HG03066 (cell line): ENCODE measurements at regions not wholly inside any gene's neighbourhood (a gene's known extent, or its start where the extent isn't known, plus 50 kb on each side); places are given as distances from the start of the nearest gene placed in this dataset.

Source experiments
- ATAC-seq: cut with Tn5 transposase; IDR thresholded peaks from one replicate; pipeline ENCODE4 v1.9.1; 2021; ENCODE audit warnings: low read depth; ENCODE audit not compliant: unreplicated experiment

DNA sequence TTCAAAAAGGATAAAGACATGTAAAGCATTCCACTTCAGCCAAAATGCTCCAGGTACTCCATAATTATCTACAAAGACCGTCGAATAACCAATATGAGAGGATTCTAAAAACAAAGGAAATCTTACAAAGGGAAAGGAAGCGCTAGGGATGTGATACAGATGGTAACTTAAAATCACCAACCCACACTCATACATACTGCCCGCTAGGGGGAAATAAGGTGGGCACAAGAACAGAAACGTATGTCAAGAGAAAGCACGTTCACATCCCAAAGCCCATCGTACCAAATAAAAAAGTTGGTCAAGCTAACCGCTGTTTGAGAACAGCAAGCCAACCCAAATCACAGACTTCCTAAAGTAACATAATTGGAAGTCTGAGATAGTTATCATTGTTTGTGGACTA lies 429.4 kb downstream of the SHQ1 start:
- ATAC-seq, result no peak

GRCh38 chr3:72418244-72418643 lies 430.0 kb downstream of the SHQ1 start:
- no peak for ATAC-seq

- no peak for ATAC-seq
Observed at GRCh38 chr3:72414481-72415016, 433.7 kb downstream of the SHQ1 start.

DNA sequence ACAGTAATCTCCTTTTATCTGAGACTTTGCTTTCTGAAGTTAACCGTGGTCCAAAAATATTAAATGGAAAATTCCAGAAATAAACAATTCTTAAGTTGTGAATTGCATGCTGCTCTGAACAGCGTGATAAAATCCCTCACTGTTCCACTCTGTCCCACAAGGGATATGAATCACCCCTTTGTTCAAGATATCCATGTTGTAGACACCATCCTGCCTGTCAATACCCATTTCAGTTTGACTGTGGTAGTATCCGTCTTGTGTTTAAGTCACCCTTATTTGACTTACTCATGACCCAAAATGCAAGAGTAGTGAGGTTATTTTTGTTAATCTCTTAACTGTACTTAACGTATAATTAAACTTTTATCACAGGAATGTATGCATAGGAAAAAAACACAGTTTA lies 435.0 kb downstream of the SHQ1 start:
- no peak for ATAC-seq

GRCh38 chr3:72412340-72412956 lies 435.8 kb downstream of the SHQ1 start:
- no peak for ATAC-seq

DNA sequence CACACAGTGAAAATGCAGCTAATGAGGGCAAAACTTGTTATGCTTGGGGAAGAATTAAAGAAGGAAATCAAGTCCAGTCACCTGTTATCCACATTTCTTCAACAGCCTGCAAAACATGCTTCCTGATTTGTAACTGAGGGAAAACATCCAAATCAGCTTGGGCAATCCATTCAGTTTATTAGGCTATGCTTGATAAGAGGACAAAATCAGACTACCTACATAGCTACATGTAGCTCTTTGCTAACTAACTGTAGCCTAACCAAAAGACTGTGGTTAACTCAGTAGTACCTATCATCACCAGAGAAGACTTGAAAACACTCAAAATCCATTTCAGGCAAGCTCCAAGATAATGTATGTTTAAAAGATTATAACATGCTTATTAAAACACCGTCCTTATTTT lies 436.4 kb downstream of the SHQ1 start:
- no peak for ATAC-seq

GRCh38 chr3:72411126-72411525 lies 437.1 kb downstream of the SHQ1 start:
- ATAC-seq, result no peak

GRCh38 chr3:72408983-72409779 lies 439.1 kb downstream of the SHQ1 start:
- ATAC-seq, result no peak

GRCh38 chr3:72407766-72408165 lies 440.5 kb downstream of the SHQ1 start:
- ATAC-seq, result no peak

- no peak for ATAC-seq
Observed at GRCh38 chr3:72405943-72406566, 442.2 kb downstream of the SHQ1 start.

- no peak for ATAC-seq
Observed at GRCh38 chr3:72401005-72401545, 447.2 kb downstream of the SHQ1 start.

DNA sequence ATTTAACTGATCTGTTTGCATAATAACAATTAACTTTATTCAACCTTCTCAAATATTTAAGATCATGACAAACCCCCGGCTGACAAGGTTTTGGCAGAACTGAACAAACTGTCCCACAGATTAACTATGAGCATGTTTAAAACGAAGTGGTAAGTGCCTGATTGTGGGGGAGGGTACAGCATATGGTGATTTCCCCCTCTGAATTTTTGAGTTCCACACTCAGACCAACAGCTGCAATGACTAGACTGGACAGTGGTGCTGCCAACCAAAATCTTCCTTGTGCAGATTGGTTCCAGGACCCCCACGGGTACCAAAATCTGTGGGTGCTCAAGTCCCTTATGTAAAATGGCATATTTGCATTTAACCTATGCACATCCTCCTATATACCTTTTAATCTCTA lies 449.5 kb downstream of the SHQ1 start:
- no peak for ATAC-seq

DNA sequence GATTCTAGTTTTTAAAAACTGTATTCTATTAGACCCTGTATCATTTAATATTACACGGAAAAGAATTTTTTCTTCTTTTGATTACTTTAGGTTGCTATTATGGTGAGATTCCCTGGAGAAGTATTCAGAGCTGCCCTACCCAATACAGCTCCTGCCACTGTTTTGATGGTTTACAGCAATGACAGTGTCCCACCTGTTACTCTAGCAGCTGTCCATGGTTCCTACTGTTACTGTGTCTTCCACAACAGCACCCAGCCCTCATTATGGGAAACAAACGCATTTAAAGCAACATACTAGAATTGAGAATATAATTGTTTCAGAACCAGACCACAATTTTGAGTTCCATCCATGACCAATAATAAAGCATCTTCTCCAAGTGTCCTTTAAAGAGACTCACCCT lies 450.7 kb downstream of the SHQ1 start:
- ATAC-seq, result no peak

DNA sequence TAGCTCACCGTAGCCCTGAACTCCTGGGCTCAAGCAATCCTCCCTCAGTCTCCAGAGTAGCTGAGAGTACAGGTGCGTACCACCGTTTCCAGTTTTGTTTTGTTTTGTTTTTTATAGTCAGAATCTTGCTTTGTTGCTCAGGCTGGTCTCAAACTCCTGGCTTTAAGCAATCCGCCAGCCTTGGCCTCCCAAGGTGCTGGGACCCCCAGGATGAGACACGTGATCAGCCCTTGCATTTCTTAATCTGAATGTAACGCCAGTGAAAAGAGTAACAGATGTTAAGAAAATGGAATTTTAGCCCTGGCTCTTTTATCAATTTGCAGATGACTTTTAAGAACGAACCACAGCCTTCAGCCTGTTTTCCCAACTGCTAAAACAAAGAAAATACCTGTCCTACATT lies 451.3 kb downstream of the SHQ1 start:
- ATAC-seq, result no peak

DNA sequence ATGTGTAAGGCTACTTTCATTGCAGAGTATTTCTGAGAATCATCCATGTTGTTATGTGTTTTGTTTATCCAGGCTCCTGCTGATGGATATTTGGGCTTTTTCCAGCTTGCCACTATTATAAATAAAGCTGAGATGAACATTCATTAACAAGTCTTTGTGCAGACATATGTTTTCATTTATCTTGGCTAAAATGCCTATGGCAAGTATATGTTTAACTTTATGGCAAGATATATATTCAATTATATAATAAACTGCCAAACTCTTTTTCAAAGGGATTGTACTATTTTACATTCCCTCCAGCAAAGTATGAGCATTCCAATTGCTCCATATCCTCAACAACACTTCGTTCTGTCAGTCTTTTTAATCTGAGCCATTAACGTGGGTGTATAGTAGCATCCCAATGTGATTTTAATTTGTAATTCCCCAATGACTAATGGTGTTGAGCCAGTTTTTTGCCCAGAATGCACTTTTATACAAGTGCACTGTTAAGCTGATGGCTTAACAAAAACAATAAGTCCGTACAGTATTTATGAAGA lies 452.4 kb downstream of the SHQ1 start:
- ATAC-seq, result no peak

GRCh38 chr3:72393455-72393854 lies 454.8 kb downstream of the SHQ1 start:
- ATAC-seq, result no peak

GRCh38 chr3:72391659-72392058 lies 456.6 kb downstream of the SHQ1 start:
- no peak for ATAC-seq

- no peak for ATAC-seq
Observed at GRCh38 chr3:72390841-72391240, 457.4 kb downstream of the SHQ1 start.

- ATAC-seq, result no peak
Observed at GRCh38 chr3:72388644-72389043, 459.6 kb downstream of the SHQ1 start.

GRCh38 chr3:72388117-72388516 lies 460.1 kb downstream of the SHQ1 start:
- ATAC-seq, result no peak
